Left ventricle myocardium inferior (tissue), 1 donor: ENCODE measurements at regions not wholly inside any gene's neighbourhood (a gene's known extent, or its start where the extent isn't known, plus 50 kb on each side); places are given as distances from the start of the nearest gene placed in this dataset.
"Not testable (repeated sequence)": the region's sequence is repeated elsewhere in the genome, so short reads cannot be mapped to it uniquely, and the experiment has no call there.

ENCODE experiments used
- DNase-seq: peaks from one replicate; pipeline ENCODE4 v3.0.0-alpha.2; 2020
- H3K27ac ChIP-seq: fragments of 200-600 bp; replicated peaks from 2 replicates; pipeline ENCODE4 v1.8.0; 2021
- H3K27me3 ChIP-seq: fragments of 200-600 bp; 2 replicates; pipeline ENCODE4 v1.8.0; 2021; ENCODE audit warnings: low read depth
- H3K36me3 ChIP-seq: fragments of 200-600 bp; 2 replicates; pipeline ENCODE4 v1.8.0; 2021
- H3K4me1 ChIP-seq: fragments of 200-600 bp; 2 replicates; pipeline ENCODE4 v1.8.0; 2021
- H3K4me3 ChIP-seq: fragments of 200-600 bp; 2 replicates; pipeline ENCODE4 v1.8.0; 2021; ENCODE audit warnings: mild to moderate bottlenecking, moderate library complexity
- H3K9me3 ChIP-seq: fragments of 200-600 bp; replicated peaks from 2 replicates; pipeline ENCODE4 v1.8.0; 2021
- intact Hi-C: fragments of 100-400 bp; cut with micrococcal nuclease; formaldehyde crosslinking; loops from one replicate; pipeline ENCODE4 v1.11.0; 2022
- TF ChIP-seq, protein P1 (sequence below): fragments of 200-600 bp; IDR thresholded peaks from 2 replicates; pipeline ENCODE4 v1.8.0; 2021; ENCODE audit warnings: antibody characterized with exemption, mild to moderate bottlenecking, borderline replicate concordance
- donor health status: DM: no; HTN: yes; CAD: no; lungs with severe emphysema.

DNA sequence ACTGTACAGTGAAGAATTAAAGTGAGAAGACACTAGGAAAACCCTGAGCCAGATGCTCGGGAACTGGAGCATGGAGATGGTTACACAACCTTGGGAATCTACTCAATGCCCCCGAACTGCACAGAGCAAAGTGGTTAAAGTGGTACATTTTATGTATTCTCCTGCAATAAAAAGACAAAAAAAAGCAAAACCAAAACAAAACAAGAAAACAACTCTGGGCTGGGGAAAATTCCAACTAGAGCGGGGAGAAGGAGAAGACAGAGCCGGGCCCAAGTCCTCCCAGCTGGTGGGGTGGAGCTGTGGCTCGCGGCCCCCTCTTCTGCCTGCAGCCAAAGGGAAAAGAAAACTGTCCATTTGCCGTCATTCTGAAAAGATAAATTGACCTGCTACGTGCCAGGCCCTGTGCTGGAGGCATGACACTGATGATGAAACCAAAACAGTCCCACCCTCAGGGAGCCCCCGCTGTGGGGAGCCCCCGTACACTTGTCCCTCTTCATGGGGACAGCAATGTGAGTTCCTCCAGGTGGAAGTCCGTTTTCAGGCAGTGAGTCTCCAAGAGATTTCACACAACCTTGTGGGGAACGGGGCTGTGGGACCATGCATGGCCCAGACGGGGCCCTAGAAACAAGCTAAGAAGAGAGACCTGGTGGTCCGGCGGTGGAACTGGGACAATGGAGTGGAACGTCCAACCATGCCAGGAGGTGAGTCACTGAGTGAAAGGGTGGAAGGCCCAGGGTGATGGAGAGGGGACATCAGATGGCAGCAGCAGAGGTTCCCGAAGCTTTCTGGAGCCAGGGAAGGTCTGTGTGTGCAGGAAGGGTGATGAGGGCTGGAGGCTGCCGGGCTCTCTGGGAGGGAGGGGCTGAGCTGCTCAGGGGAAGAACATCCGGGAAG, 114.8 kb upstream of the COL5A1 start:
- Histone ChIP-seq H3K27ac (peak overlapping the region; percentile 82), H3K4me3 (peak overlapping the region; percentile 45), H3K9me3 (peaks cover 24% of the 10 kb centered on the region), H3K4me1 (no peaks in the 10 kb centered on the region), H3K27me3 (peaks cover 51% of the 10 kb centered on the region), H3K36me3 (no peaks in the 10 kb centered on the region)
- intact Hi-C loops, result no loop called here
- TF ChIP-seq, protein P1, sequence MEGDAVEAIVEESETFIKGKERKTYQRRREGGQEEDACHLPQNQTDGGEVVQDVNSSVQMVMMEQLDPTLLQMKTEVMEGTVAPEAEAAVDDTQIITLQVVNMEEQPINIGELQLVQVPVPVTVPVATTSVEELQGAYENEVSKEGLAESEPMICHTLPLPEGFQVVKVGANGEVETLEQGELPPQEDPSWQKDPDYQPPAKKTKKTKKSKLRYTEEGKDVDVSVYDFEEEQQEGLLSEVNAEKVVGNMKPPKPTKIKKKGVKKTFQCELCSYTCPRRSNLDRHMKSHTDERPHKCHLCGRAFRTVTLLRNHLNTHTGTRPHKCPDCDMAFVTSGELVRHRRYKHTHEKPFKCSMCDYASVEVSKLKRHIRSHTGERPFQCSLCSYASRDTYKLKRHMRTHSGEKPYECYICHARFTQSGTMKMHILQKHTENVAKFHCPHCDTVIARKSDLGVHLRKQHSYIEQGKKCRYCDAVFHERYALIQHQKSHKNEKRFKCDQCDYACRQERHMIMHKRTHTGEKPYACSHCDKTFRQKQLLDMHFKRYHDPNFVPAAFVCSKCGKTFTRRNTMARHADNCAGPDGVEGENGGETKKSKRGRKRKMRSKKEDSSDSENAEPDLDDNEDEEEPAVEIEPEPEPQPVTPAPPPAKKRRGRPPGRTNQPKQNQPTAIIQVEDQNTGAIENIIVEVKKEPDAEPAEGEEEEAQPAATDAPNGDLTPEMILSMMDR, result no peak
- DNase-seq, result no peak

GRCh38 chr9:134530724-134531123, 110.9 kb upstream of the COL5A1 start:
- intact Hi-C loops, result no loop called here
- peaks cover 58% of the 10 kb centered on the region for H3K27me3 ChIP-seq
- no peak for DNase-seq
- H3K36me3 ChIP-seq, result no peaks in the 10 kb centered on the region
- no peak overlapping the region for H3K4me3 ChIP-seq
- peaks cover 24% of the 10 kb centered on the region for H3K9me3 ChIP-seq
- H3K4me1 ChIP-seq, result no peaks in the 10 kb centered on the region
- TF ChIP-seq, protein P1, result no peak
- H3K27ac ChIP-seq, result no peak overlapping the region

DNA sequence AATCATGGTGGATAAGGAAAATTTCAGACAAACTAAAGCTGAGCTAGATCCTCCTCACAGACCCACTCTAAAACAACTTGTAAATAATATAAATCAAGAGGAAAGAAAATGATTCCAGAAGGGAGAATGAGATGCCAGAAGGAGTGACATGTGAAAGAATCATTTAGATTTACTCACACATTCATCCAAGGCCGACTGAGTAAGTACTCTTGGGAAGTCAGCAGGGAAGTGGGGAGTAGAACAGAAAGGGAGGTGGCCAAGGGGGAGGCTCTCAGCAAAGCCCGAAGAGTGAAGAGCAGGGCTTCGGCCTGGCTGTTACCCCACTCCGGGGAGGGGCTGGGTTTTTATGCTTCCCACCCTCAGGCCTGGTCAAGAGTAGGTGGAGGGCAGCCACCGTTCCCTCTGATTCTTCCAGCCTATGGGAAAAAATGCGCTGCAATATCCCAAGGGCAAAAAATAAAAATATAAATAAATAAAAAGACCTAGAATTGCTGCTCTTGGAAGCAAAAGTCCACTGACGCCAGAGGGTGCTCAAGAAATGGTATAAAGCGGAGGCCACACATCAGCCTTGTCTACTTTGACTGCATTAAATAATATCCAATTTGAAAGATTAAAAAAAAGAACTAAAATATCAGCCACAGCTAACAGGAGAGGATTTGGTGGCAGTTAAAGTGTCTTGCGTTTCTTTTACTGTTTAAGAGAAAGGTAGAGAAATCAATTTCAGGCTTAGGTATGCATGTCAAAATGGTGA, 110.2 kb upstream of the COL5A1 start:
- DNase-seq, result no peak
- no peak overlapping the region for H3K27ac ChIP-seq
- no peaks in the 10 kb centered on the region for H3K36me3 ChIP-seq
- H3K4me3 ChIP-seq, result no peak overlapping the region
- H3K4me1 ChIP-seq, result no peaks in the 10 kb centered on the region
- H3K27me3 ChIP-seq, result peaks cover 56% of the 10 kb centered on the region
- intact Hi-C loops, result no loop called here
- TF ChIP-seq, protein P1, result no peak
- H3K9me3 ChIP-seq, result peaks cover 24% of the 10 kb centered on the region

GRCh38 chr9:134532084-134532483, 109.5 kb upstream of the COL5A1 start:
- H3K9me3 ChIP-seq, result peaks cover 24% of the 10 kb centered on the region
- DNase-seq, result no peak
- H3K4me3 ChIP-seq, result no peak overlapping the region
- no peak overlapping the region for H3K27ac ChIP-seq
- intact Hi-C loops, result no loop called here
- no peaks in the 10 kb centered on the region for H3K4me1 ChIP-seq
- TF ChIP-seq, protein P1, result no peak
- peaks cover 56% of the 10 kb centered on the region for H3K27me3 ChIP-seq
- no peaks in the 10 kb centered on the region for H3K36me3 ChIP-seq

DNA sequence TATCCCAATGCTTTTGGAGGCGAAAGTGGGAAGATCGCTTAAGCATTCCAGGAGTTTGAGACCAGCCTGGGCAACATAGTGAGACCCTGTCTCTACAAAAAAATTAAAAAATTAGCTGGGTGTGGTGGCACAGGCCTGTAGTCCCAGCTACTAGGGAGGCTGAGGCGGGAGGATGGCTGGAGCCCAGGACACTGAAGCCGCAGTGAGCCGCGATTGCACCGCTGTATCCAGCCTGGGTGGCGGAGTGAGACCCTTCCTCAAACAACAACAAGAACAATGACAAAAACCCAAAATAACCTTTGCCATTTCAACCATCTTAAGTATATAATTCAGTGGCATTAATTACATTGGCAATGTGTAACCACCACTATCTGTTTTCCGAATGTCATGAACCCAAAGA, 108.9 kb upstream of the COL5A1 start:
- Histone ChIP-seq H3K9me3 (peaks cover 24% of the 10 kb centered on the region), H3K27me3 (peaks cover 53% of the 10 kb centered on the region)
- DNase-seq, H3K27ac ChIP-seq, H3K4me3 ChIP-seq, H3K4me1 ChIP-seq, intact Hi-C loops, H3K36me3 ChIP-seq: not testable (repeated sequence)
